ENCODE measurements at regions not wholly inside any gene's neighbourhood (a gene's known extent, or its start where the extent isn't known, plus 50 kb on each side); places are given as distances from the start of the nearest gene placed in this dataset.

GRCh38 chr2:238688193-238689153, 159.4 kb upstream of the TWIST2 start:
- Mint-ChIP-seq H3K4me1 (ENCODE audit: low read depth) (peaks cover 8% of the 10 kb centered on the region), H3K27me3 (peaks cover 49% of the 10 kb centered on the region), H3K9me3 (no peaks in the 10 kb centered on the region), H3K27ac (no peak overlapping the region), H3K36me3 (ENCODE audit: low read depth) (no peaks in the 10 kb centered on the region), H3K4me3 (no peak overlapping the region)
- no peak for DNase-seq

GRCh38 chr2:238689331-238689730, 158.6 kb upstream of the TWIST2 start:
- H3K4me3 Mint-ChIP-seq, result no peak overlapping the region
- H3K36me3 Mint-ChIP-seq (ENCODE audit: low read depth), result no peaks in the 10 kb centered on the region
- peaks cover 6% of the 10 kb centered on the region for H3K4me1 Mint-ChIP-seq (ENCODE audit: low read depth)
- peaks cover 42% of the 10 kb centered on the region for H3K27me3 Mint-ChIP-seq
- no peak overlapping the region for H3K27ac Mint-ChIP-seq
- no peak for DNase-seq
- no peaks in the 10 kb centered on the region for H3K9me3 Mint-ChIP-seq

- no peaks in the 10 kb centered on the region for H3K4me1 Mint-ChIP-seq (ENCODE audit: low read depth)
- peaks cover 37% of the 10 kb centered on the region for H3K27me3 Mint-ChIP-seq
- H3K4me3 Mint-ChIP-seq, result no peak overlapping the region
- no peak for DNase-seq
- H3K27ac Mint-ChIP-seq, result no peak overlapping the region
- no peaks in the 10 kb centered on the region for H3K9me3 Mint-ChIP-seq
- no peaks in the 10 kb centered on the region for H3K36me3 Mint-ChIP-seq (ENCODE audit: low read depth)
Measured at GRCh38 chr2:238689871-238690389, 158.0 kb upstream of the TWIST2 start.

GRCh38 chr2:238690511-238690910, 157.4 kb upstream of the TWIST2 start:
- no peak overlapping the region for H3K4me3 Mint-ChIP-seq
- H3K27me3 Mint-ChIP-seq, result peaks cover 35% of the 10 kb centered on the region
- H3K9me3 Mint-ChIP-seq, result no peaks in the 10 kb centered on the region
- H3K4me1 Mint-ChIP-seq (ENCODE audit: low read depth), result no peaks in the 10 kb centered on the region
- no peak overlapping the region for H3K27ac Mint-ChIP-seq
- DNase-seq, result no peak
- no peaks in the 10 kb centered on the region for H3K36me3 Mint-ChIP-seq (ENCODE audit: low read depth)

- DNase-seq, result no peak
- H3K4me3 Mint-ChIP-seq, result no peak overlapping the region
- no peaks in the 10 kb centered on the region for H3K36me3 Mint-ChIP-seq (ENCODE audit: low read depth)
- H3K4me1 Mint-ChIP-seq (ENCODE audit: low read depth), result no peaks in the 10 kb centered on the region
- H3K27ac Mint-ChIP-seq, result no peak overlapping the region
- H3K27me3 Mint-ChIP-seq, result peaks cover 24% of the 10 kb centered on the region
- no peaks in the 10 kb centered on the region for H3K9me3 Mint-ChIP-seq
Measured at GRCh38 chr2:238691596-238692491, 156.0 kb upstream of the TWIST2 start.

- H3K9me3 Mint-ChIP-seq, result no peaks in the 10 kb centered on the region
- no peak for DNase-seq
- H3K4me3 Mint-ChIP-seq, result no peak overlapping the region
- H3K27me3 Mint-ChIP-seq, result peaks cover 18% of the 10 kb centered on the region
- H3K4me1 Mint-ChIP-seq (ENCODE audit: low read depth), result no peaks in the 10 kb centered on the region
- H3K27ac Mint-ChIP-seq, result no peak overlapping the region
- no peaks in the 10 kb centered on the region for H3K36me3 Mint-ChIP-seq (ENCODE audit: low read depth)
Measured at GRCh38 chr2:238692562-238692961, 155.3 kb upstream of the TWIST2 start.

- no peak for DNase-seq
- no peaks in the 10 kb centered on the region for H3K36me3 Mint-ChIP-seq (ENCODE audit: low read depth)
- no peaks in the 10 kb centered on the region for H3K9me3 Mint-ChIP-seq
- H3K4me1 Mint-ChIP-seq (ENCODE audit: low read depth), result no peaks in the 10 kb centered on the region
- H3K27ac Mint-ChIP-seq, result no peak overlapping the region
- peaks cover 14% of the 10 kb centered on the region for H3K27me3 Mint-ChIP-seq
- H3K4me3 Mint-ChIP-seq, result no peak overlapping the region
Measured at GRCh38 chr2:238693337-238694093, 154.4 kb upstream of the TWIST2 start.

- H3K27ac Mint-ChIP-seq, result no peak overlapping the region
- H3K9me3 Mint-ChIP-seq, result no peaks in the 10 kb centered on the region
- DNase-seq, result no peak
- no peaks in the 10 kb centered on the region for H3K36me3 Mint-ChIP-seq (ENCODE audit: low read depth)
- H3K4me3 Mint-ChIP-seq, result no peak overlapping the region
- no peaks in the 10 kb centered on the region for H3K4me1 Mint-ChIP-seq (ENCODE audit: low read depth)
- H3K27me3 Mint-ChIP-seq, result peaks cover 8% of the 10 kb centered on the region
Measured at GRCh38 chr2:238694136-238694755, 153.6 kb upstream of the TWIST2 start.

- no peaks in the 10 kb centered on the region for H3K4me1 Mint-ChIP-seq (ENCODE audit: low read depth)
- peaks cover 5% of the 10 kb centered on the region for H3K27me3 Mint-ChIP-seq
- H3K27ac Mint-ChIP-seq, result no peak overlapping the region
- H3K4me3 Mint-ChIP-seq, result no peak overlapping the region
- H3K36me3 Mint-ChIP-seq (ENCODE audit: low read depth), result no peaks in the 10 kb centered on the region
- no peaks in the 10 kb centered on the region for H3K9me3 Mint-ChIP-seq
- DNase-seq, result no peak
Measured at GRCh38 chr2:238694922-238695321, 153.0 kb upstream of the TWIST2 start.

GRCh38 chr2:238695538-238695937, 152.3 kb upstream of the TWIST2 start:
- Mint-ChIP-seq H3K4me1 (ENCODE audit: low read depth) (no peaks in the 10 kb centered on the region), H3K27me3 (no peaks in the 10 kb centered on the region), H3K4me3 (no peak overlapping the region), H3K36me3 (ENCODE audit: low read depth) (no peaks in the 10 kb centered on the region), H3K9me3 (no peaks in the 10 kb centered on the region), H3K27ac (no peak overlapping the region)
- no peak for DNase-seq

- no peaks in the 10 kb centered on the region for H3K36me3 Mint-ChIP-seq (ENCODE audit: low read depth)
- no peaks in the 10 kb centered on the region for H3K4me1 Mint-ChIP-seq (ENCODE audit: low read depth)
- no peak for DNase-seq
- no peaks in the 10 kb centered on the region for H3K9me3 Mint-ChIP-seq
- no peaks in the 10 kb centered on the region for H3K27me3 Mint-ChIP-seq
- no peak overlapping the region for H3K27ac Mint-ChIP-seq
- H3K4me3 Mint-ChIP-seq, result no peak overlapping the region
Measured at GRCh38 chr2:238696331-238696730, 151.6 kb upstream of the TWIST2 start.

GRCh38 chr2:238696786-238697185, 151.1 kb upstream of the TWIST2 start:
- Mint-ChIP-seq H3K9me3 (no peaks in the 10 kb centered on the region), H3K4me1 (ENCODE audit: low read depth) (no peaks in the 10 kb centered on the region), H3K27ac (no peak overlapping the region), H3K27me3 (no peaks in the 10 kb centered on the region), H3K4me3 (no peak overlapping the region), H3K36me3 (ENCODE audit: low read depth) (no peaks in the 10 kb centered on the region)
- DNase-seq, result no peak

- Mint-ChIP-seq H3K9me3 (no peaks in the 10 kb centered on the region), H3K4me1 (ENCODE audit: low read depth) (no peaks in the 10 kb centered on the region), H3K27me3 (no peaks in the 10 kb centered on the region), H3K4me3 (no peak overlapping the region), H3K27ac (no peak overlapping the region), H3K36me3 (ENCODE audit: low read depth) (no peaks in the 10 kb centered on the region)
- no peak for DNase-seq
Measured at GRCh38 chr2:238697193-238698071, 150.5 kb upstream of the TWIST2 start.
